GM12864 (cell line): ENCODE measurements at regions not wholly inside any gene's neighbourhood (a gene's known extent, or its start where the extent isn't known, plus 50 kb on each side); places are given as distances from the start of the nearest gene placed in this dataset.
"Not testable (repeated sequence)": the region's sequence is repeated elsewhere in the genome, so short reads cannot be mapped to it uniquely, and the experiment has no call there.

Experiments used
- DNase-seq: peaks from one replicate; pipeline ENCODE4 v3.0.0-alpha.2; 2011; ENCODE audit warnings: low read depth
- H3K4me3 ChIP-seq: 2 replicates; pipeline ENCODE4 v1.5.1; 2011; ENCODE audit warnings: mild to moderate bottlenecking, low read depth, low read length, control low read depth
- TF ChIP-seq, protein P1 (sequence below): IDR thresholded peaks from 2 replicates; pipeline ENCODE4 v1.5.1; 2011; ENCODE audit warnings: low read depth, mild to moderate bottlenecking, moderate library complexity, low read length, control low read depth, inconsistent platforms; ENCODE audit errors: missing control alignments

GRCh38 chr11:114942207-114942606 is 263.9 kb downstream of the NXPE2 start:
- H3K4me3 ChIP-seq, result no peak overlapping the region

GRCh38 chr11:114949614-114950351 is 271.5 kb downstream of the NXPE2 start:
- DNase-seq, result no peak
- TF ChIP-seq, protein P1, sequence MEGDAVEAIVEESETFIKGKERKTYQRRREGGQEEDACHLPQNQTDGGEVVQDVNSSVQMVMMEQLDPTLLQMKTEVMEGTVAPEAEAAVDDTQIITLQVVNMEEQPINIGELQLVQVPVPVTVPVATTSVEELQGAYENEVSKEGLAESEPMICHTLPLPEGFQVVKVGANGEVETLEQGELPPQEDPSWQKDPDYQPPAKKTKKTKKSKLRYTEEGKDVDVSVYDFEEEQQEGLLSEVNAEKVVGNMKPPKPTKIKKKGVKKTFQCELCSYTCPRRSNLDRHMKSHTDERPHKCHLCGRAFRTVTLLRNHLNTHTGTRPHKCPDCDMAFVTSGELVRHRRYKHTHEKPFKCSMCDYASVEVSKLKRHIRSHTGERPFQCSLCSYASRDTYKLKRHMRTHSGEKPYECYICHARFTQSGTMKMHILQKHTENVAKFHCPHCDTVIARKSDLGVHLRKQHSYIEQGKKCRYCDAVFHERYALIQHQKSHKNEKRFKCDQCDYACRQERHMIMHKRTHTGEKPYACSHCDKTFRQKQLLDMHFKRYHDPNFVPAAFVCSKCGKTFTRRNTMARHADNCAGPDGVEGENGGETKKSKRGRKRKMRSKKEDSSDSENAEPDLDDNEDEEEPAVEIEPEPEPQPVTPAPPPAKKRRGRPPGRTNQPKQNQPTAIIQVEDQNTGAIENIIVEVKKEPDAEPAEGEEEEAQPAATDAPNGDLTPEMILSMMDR, result no peak
- no peak overlapping the region for H3K4me3 ChIP-seq

More at GRCh38 chr11:114942207-114942606, 263.9 kb downstream of the NXPE2 start:
- DNase-seq, result no peak
- TF ChIP-seq, protein P1, result no peak

DNA sequence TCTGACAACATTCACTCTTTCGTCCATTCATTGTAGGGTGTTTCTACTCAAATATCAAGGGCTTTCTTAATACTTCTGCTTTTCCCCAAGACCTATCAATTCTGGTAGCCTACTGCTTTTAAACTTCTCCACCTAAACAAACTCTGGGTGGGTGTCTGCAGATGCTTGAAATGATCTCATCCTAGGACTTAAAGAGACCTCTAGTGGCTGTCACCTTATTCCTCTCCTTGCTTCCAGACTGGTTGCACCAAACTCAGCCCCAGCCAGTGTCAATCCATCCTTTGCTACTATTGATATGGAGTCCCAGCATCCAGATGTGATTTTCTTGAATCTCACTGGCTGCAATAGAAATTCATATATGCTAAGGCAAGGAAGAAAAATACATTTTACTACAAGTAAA is 274.7 kb downstream of the NXPE2 start:
- no peak overlapping the region for H3K4me3 ChIP-seq
- TF ChIP-seq, protein P1, result peak; percentile 25
- no peak for DNase-seq

DNA sequence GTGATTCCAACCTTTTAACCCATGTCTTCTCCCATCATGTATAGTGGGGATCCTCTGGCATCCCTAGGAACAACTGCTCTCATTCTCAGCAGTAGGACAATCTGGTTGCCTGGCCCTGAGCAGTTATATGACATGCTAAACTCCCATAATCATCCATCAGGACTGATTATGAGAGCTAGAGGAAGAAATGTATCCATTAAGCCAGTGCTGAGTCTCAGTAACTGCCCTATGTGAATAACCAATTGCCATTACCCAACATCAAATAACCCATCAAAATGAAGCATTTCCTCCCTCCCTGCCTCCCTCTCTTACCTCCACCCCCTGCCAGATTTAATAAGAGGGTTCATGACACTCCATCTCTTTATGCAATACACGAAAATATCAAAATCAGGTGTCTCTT is 277.6 kb downstream of the NXPE2 start:
- DNase-seq, result no peak
- H3K4me3 ChIP-seq, result no peak overlapping the region
- TF ChIP-seq, protein P1, result no peak

DNA sequence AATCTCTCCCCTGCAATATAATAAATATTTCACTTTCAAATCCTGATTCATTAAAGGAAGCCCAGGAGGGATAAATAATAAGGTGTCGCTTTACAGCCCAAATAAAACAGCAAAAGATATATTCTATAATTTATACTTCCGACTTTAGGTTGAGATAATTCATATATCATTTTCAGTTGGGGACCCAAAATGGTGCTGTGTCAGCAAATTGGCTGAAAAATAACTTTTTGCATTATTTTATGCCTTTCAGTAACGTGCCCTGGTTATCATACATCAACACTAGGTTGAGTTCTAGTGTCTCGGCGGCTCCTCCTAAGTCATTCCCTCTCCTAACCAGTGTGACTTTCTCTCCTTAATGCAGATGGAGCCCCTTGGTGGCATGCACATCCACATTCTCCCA is 278.2 kb downstream of the NXPE2 start:
- TF ChIP-seq, protein P1, result no peak
- H3K4me3 ChIP-seq, result no peak overlapping the region
- DNase-seq, result no peak

DNA sequence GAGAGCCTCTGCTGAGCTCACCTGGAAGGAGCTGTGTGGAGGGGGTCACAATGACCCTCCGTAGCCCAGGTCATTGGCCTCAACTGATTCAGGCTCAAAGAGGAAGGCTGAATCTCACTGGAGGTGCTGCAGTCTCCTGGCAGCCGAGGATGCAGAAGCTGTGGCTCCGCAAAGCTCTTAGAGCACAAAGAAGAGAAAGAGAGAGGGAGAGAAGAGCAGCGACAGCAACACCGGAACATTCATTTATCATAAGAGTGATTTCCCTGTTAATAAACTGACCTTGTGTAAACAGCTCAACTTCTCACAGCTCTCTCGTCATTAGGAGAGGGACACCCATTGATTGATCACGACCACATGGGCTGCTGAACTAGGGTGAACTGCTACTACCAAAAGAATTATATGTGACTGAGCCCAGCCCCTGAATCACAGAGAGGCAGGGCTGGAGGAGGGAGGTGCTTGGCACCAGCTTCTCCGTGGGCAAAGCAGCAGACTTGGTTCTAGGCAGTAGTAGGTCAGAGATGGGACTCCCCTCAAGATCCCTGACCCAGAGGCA is 281.7 kb downstream of the NXPE2 start:
- no peak for DNase-seq
- TF ChIP-seq, protein P1, result no peak
- H3K4me3 ChIP-seq, result no peak overlapping the region

GRCh38 chr11:114960819-114961218 is 282.5 kb downstream of the NXPE2 start:
- DNase-seq, H3K4me3 ChIP-seq: not testable (repeated sequence)
